Caco-2 (cell line): ENCODE measurements at regions not wholly inside any gene's neighbourhood (a gene's known extent, or its start where the extent isn't known, plus 50 kb on each side); places are given as distances from the start of the nearest gene placed in this dataset.

Source experiments
- BruUV-seq: library from RNA; stranded (reverse); fragments of 400-500 nt; replicated peaks from 2 replicates; lab custom pipeline; 2021; lab: Mats Ljungman, UMichigan
- CTCF ChIA-PET: fragments of 300-600 bp; sonication (Branson Sonifier 250); formaldehyde crosslinking; loops from one replicate; lab custom pipeline; 2022; ENCODE audit warnings: antibody characterized with exemption; lab: Charles Lee
- POLR2A ChIA-PET: fragments of 300-600 bp; sonication (Branson Sonifier 250); formaldehyde crosslinking; loops from one replicate; lab custom pipeline; 2022; ENCODE audit warnings: antibody characterized with exemption; lab: Charles Lee
- DNase-seq, 2 experiments: peaks; one replicate each; pipeline versions ENCODE4 v3.0.0 to v3.0.0-alpha.2; 2020 to 2022
- H3K27me3 ChIP-seq: replicated peaks from 2 replicates; pipeline ENCODE4 v1.6.0; 2011; ENCODE audit warnings: low read length; ENCODE audit not compliant: control insufficient read depth, insufficient read depth
- H3K36me3 ChIP-seq: 2 replicates; pipeline ENCODE4 v1.5.1; 2011; ENCODE audit warnings: low read length; ENCODE audit not compliant: control insufficient read depth, insufficient read depth
- H3K4me1 ChIP-seq: fragments of 250-450 bp; sonication (Bioruptor Pico); 2 replicates; pipeline ENCODE4 v1.5.1; 2020; ENCODE audit warnings: mild to moderate bottlenecking
- H3K4me3 ChIP-seq: 2 replicates; pipeline ENCODE4 v1.5.1; 2011; ENCODE audit warnings: low read depth, mild to moderate bottlenecking, control low read depth, low read length
- H3K9me3 ChIP-seq: fragments of 250-450 bp; sonication (Bioruptor Pico); 2 replicates; pipeline ENCODE4 v1.5.1; 2020; ENCODE audit warnings: mild to moderate bottlenecking, moderate library complexity
- H3K27ac Mint-ChIP-seq: one replicate; pipeline ENCODE4 v1.8.0; 2022; ENCODE audit warnings: mixed read lengths; ENCODE audit not compliant: unreplicated experiment
- H3K27me3 Mint-ChIP-seq: one replicate; pipeline ENCODE4 v1.8.0; 2022; ENCODE audit warnings: mixed read lengths; ENCODE audit not compliant: insufficient read depth, unreplicated experiment
- H3K36me3 Mint-ChIP-seq: one replicate; pipeline ENCODE4 v1.8.0; 2022; ENCODE audit warnings: mild to moderate bottlenecking, mixed read lengths; ENCODE audit not compliant: insufficient read depth, unreplicated experiment
- H3K4me1 Mint-ChIP-seq: one replicate; pipeline ENCODE4 v1.8.0; 2022; ENCODE audit warnings: low read depth, mixed read lengths; ENCODE audit not compliant: unreplicated experiment
- H3K4me3 Mint-ChIP-seq: one replicate; pipeline ENCODE4 v1.8.0; 2022; ENCODE audit warnings: mild to moderate bottlenecking, moderate library complexity, mixed read lengths; ENCODE audit not compliant: unreplicated experiment
- H3K9me3 Mint-ChIP-seq: one replicate; pipeline ENCODE4 v1.8.0; 2022; ENCODE audit warnings: mixed read lengths; ENCODE audit not compliant: unreplicated experiment
- CTCF ChIP-seq, 2 experiments: fragments of 200-600 bp in 1 of 2; IDR thresholded peaks; 1 replicate in 1 of 2; 2 replicates in 1 of 2; pipeline versions ENCODE4 v1.5.1 to v1.8.0; 2011 to 2022; ENCODE audit warnings: antibody characterized with exemption in 1 of 2, control low read depth in 1 of 2, inconsistent platforms in 1 of 2, low read depth in 1 of 2, low read length in 1 of 2, mild to moderate bottlenecking in 1 of 2, moderate library complexity in 1 of 2; ENCODE audit not compliant: insufficient read depth in 1 of 2, severe bottlenecking in 1 of 2, unreplicated experiment in 1 of 2
- intact Hi-C: fragments of 100-400 bp; cut with micrococcal nuclease; formaldehyde crosslinking; loops from one replicate; pipeline ENCODE4 v1.10.0; 2022; ENCODE audit not compliant: unreplicated experiment

DNA sequence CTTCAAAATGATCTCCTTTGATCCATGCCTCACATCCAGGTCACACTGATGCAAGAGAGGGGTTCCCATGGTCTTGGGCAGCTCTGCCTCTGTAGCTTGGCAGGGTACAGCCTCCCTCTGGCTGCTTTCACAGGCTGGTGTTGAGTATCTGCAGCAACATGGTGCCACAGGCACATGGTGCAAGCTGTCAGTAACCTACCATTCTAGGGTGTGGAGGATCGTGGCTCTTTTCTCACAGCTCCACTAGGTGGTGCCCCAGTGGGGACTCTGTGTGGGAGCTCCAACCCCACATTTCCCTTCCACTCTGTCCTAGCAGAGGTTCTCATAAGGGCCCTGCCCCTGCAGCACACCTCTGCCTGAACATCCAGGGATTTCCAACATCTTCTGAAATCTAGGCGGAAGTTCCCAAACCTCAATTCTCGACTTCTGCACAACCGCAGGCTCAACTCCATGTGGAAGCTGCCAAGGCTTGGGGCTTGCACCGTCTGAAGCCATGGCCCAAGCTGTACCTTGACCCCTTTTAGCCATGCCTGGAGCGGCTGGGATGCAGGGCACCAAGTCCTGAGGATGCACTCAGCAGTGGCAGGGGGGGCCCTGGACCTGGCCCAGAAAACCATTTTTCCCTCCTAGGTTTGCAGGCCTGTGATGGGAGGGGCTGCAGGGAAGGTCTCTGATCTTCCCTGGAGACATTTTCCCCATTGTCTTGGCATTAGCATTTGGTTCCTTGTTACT, 137.8 kb upstream of the NUDT6 start:
- no peaks in the 10 kb centered on the region for H3K9me3 ChIP-seq
- no peaks in the 10 kb centered on the region for H3K36me3 Mint-ChIP-seq
- H3K4me3 Mint-ChIP-seq = no peak overlapping the region
- no peaks in the 10 kb centered on the region for H3K27me3 Mint-ChIP-seq
- ChIA-PET CTCF (no interaction called here), POLR2A (no interaction called here)
- no peaks in the 10 kb centered on the region for H3K4me1 Mint-ChIP-seq
- H3K4me1 ChIP-seq = no peaks in the 10 kb centered on the region
- no peak overlapping the region for H3K4me3 ChIP-seq
- H3K9me3 Mint-ChIP-seq = peaks cover 9% of the 10 kb centered on the region
- BruUV-seq = no TSS peak
- H3K27ac Mint-ChIP-seq = no peak overlapping the region
- H3K36me3 ChIP-seq = no peaks in the 10 kb centered on the region
- intact Hi-C loops = no loop called here
- no peak for TF ChIP-seq CTCF (IDR thresholded peaks at IDR 0.05; ENCODE audit: insufficient read depth in 1 of 2, low read depth in 1 of 2, low read length in 1 of 2, severe bottlenecking in 1 of 2, unreplicated experiment in 1 of 2)
- DNase-seq = no peak
- H3K27me3 ChIP-seq = no peaks in the 10 kb centered on the region

GRCh38 chr4:123064390-123064789, 142.0 kb upstream of the NUDT6 start:
- H3K27ac Mint-ChIP-seq = no peak overlapping the region
- no peaks in the 10 kb centered on the region for H3K36me3 Mint-ChIP-seq
- H3K9me3 ChIP-seq = no peaks in the 10 kb centered on the region
- TF ChIP-seq CTCF (IDR thresholded peaks at IDR 0.05; ENCODE audit: insufficient read depth in 1 of 2, low read depth in 1 of 2, low read length in 1 of 2, severe bottlenecking in 1 of 2, unreplicated experiment in 1 of 2) = no peak
- H3K4me3 Mint-ChIP-seq = no peak overlapping the region
- no peaks in the 10 kb centered on the region for H3K27me3 ChIP-seq
- intact Hi-C loops = no loop called here
- ChIA-PET POLR2A (no interaction called here), CTCF (no interaction called here)
- no peaks in the 10 kb centered on the region for H3K36me3 ChIP-seq
- H3K4me3 ChIP-seq = no peak overlapping the region
- H3K4me1 Mint-ChIP-seq = no peaks in the 10 kb centered on the region
- H3K4me1 ChIP-seq = no peaks in the 10 kb centered on the region
- peak in 1 of 2 experiments; percentile 10 for DNase-seq
- no peaks in the 10 kb centered on the region for H3K9me3 Mint-ChIP-seq
- no TSS peak for BruUV-seq
- H3K27me3 Mint-ChIP-seq = no peaks in the 10 kb centered on the region

- no peak for TF ChIP-seq CTCF (IDR thresholded peaks at IDR 0.05; ENCODE audit: insufficient read depth in 1 of 2, low read depth in 1 of 2, low read length in 1 of 2, severe bottlenecking in 1 of 2, unreplicated experiment in 1 of 2)
- H3K27ac Mint-ChIP-seq = no peak overlapping the region
- H3K36me3 Mint-ChIP-seq = no peaks in the 10 kb centered on the region
- BruUV-seq = no TSS peak
- Histone ChIP-seq H3K9me3 (no peaks in the 10 kb centered on the region), H3K4me3 (no peak overlapping the region), H3K36me3 (no peaks in the 10 kb centered on the region), H3K4me1 (no peaks in the 10 kb centered on the region), H3K27me3 (no peaks in the 10 kb centered on the region)
- no peaks in the 10 kb centered on the region for H3K4me1 Mint-ChIP-seq
- H3K9me3 Mint-ChIP-seq = no peaks in the 10 kb centered on the region
- ChIA-PET CTCF (no interaction called here), POLR2A (no interaction called here)
- no peaks in the 10 kb centered on the region for H3K27me3 Mint-ChIP-seq
- intact Hi-C loops = no loop called here
- H3K4me3 Mint-ChIP-seq = no peak overlapping the region
- no peak for DNase-seq
Measured at GRCh38 chr4:123068081-123068480, 145.7 kb upstream of the NUDT6 start.
